Stimulated activated effector memory CD8-positive, alpha-beta T cell treated with anti-CD3 and anti-CD28 coated beads, Interleukin-12 subunit alpha, Interleukin-12 subunit beta, amount 100 ng/mL, for 72 hours (primary cell): ENCODE measurements at regions not wholly inside any gene's neighbourhood (a gene's known extent, or its start where the extent isn't known, plus 50 kb on each side); places are given as distances from the start of the nearest gene placed in this dataset.
"Not testable (repeated sequence)": the region's sequence is repeated elsewhere in the genome, so short reads cannot be mapped to it uniquely, and the experiment has no call there.

Source experiments
- ATAC-seq: fragments of 150-1000 bp; cut with Tn5 transposase; 2 replicates; pipeline ENCODE4 v1.10.0; 2021
- DNase-seq, 2 donors: peaks; one replicate each; pipeline ENCODE4 v3.0.0; 2021 to 2022; ENCODE audit warnings: low spot score in 2 of 2
- H3K27ac Mint-ChIP-seq: one replicate; pipeline ENCODE4 v1.8.0; 2022; ENCODE audit warnings: mild to moderate bottlenecking, mixed read lengths
- H3K36me3 Mint-ChIP-seq: one replicate; pipeline ENCODE4 v1.8.0; 2022; ENCODE audit warnings: mild to moderate bottlenecking, mixed read lengths
- H3K4me1 Mint-ChIP-seq: one replicate; pipeline ENCODE4 v1.8.0; 2022; ENCODE audit warnings: mixed read lengths
- H3K4me3 Mint-ChIP-seq: one replicate; pipeline ENCODE4 v1.8.0; 2022; ENCODE audit warnings: mild to moderate bottlenecking, mixed read lengths
- H3K9me3 Mint-ChIP-seq: one replicate; pipeline ENCODE4 v1.8.0; 2022; ENCODE audit warnings: mixed read lengths

GRCh38 chr21:17214801-17215200 is 298.0 kb upstream of the CXADR start:
- ATAC-seq (no peak), DNase-seq (no peak)
- H3K9me3 Mint-ChIP-seq, result peaks cover 13% of the 10 kb centered on the region
- no peaks in the 10 kb centered on the region for H3K36me3 Mint-ChIP-seq
- no peak overlapping the region for H3K4me3 Mint-ChIP-seq
- H3K4me1 Mint-ChIP-seq, result no peaks in the 10 kb centered on the region
- no peak overlapping the region for H3K27ac Mint-ChIP-seq

- ATAC-seq, H3K27ac Mint-ChIP-seq, H3K4me3 Mint-ChIP-seq, DNase-seq, H3K4me1 Mint-ChIP-seq, H3K36me3 Mint-ChIP-seq: not testable (repeated sequence)
- peaks cover 11% of the 10 kb centered on the region for H3K9me3 Mint-ChIP-seq
Measured at GRCh38 chr21:17219050-17219449, 293.8 kb upstream of the CXADR start.

- DNase-seq, result no peak
- no peak for ATAC-seq
- Mint-ChIP-seq H3K27ac (no peak overlapping the region), H3K36me3 (no peaks in the 10 kb centered on the region), H3K9me3 (peaks cover 29% of the 10 kb centered on the region), H3K4me3 (no peak overlapping the region), H3K4me1 (no peaks in the 10 kb centered on the region)
Measured at GRCh38 chr21:17231124-17231523, 281.7 kb upstream of the CXADR start.

GRCh38 chr21:17231771-17232170 is 281.1 kb upstream of the CXADR start:
- no peak for DNase-seq
- H3K9me3 Mint-ChIP-seq, result peaks cover 32% of the 10 kb centered on the region
- no peak overlapping the region for H3K27ac Mint-ChIP-seq
- no peaks in the 10 kb centered on the region for H3K36me3 Mint-ChIP-seq
- no peak for ATAC-seq
- no peak overlapping the region for H3K4me3 Mint-ChIP-seq
- no peaks in the 10 kb centered on the region for H3K4me1 Mint-ChIP-seq

- Mint-ChIP-seq H3K4me1 (no peaks in the 10 kb centered on the region), H3K27ac (no peak overlapping the region), H3K36me3 (no peaks in the 10 kb centered on the region), H3K9me3 (peaks cover 24% of the 10 kb centered on the region), H3K4me3 (no peak overlapping the region)
- no peak for DNase-seq
- no peak for ATAC-seq
Measured at GRCh38 chr21:17238468-17238867, 274.4 kb upstream of the CXADR start.

GRCh38 chr21:17250778-17251241 is 262.0 kb upstream of the CXADR start:
- Mint-ChIP-seq H3K36me3 (no peaks in the 10 kb centered on the region), H3K4me3 (no peak overlapping the region), H3K9me3 (peaks cover 6% of the 10 kb centered on the region), H3K4me1 (no peaks in the 10 kb centered on the region), H3K27ac (no peak overlapping the region)
- DNase-seq (no peak), ATAC-seq (no peak)

- DNase-seq, result no peak
- ATAC-seq, result no peak
- peaks cover 13% of the 10 kb centered on the region for H3K9me3 Mint-ChIP-seq
- no peak overlapping the region for H3K27ac Mint-ChIP-seq
- no peaks in the 10 kb centered on the region for H3K36me3 Mint-ChIP-seq
- H3K4me3 Mint-ChIP-seq, result no peak overlapping the region
- H3K4me1 Mint-ChIP-seq, result no peaks in the 10 kb centered on the region
Measured at GRCh38 chr21:17257784-17258183, 255.1 kb upstream of the CXADR start.

- Mint-ChIP-seq H3K27ac (no peak overlapping the region), H3K4me3 (no peak overlapping the region), H3K36me3 (no peaks in the 10 kb centered on the region), H3K9me3 (no peaks in the 10 kb centered on the region), H3K4me1 (no peaks in the 10 kb centered on the region)
- ATAC-seq (no peak), DNase-seq (no peak)
Measured at GRCh38 chr21:17264182-17264581, 248.7 kb upstream of the CXADR start.

- DNase-seq (no peak), ATAC-seq (no peak)
- no peak overlapping the region for H3K27ac Mint-ChIP-seq
- no peak overlapping the region for H3K4me3 Mint-ChIP-seq
- no peaks in the 10 kb centered on the region for H3K36me3 Mint-ChIP-seq
- H3K4me1 Mint-ChIP-seq, result no peaks in the 10 kb centered on the region
- H3K9me3 Mint-ChIP-seq, result peaks cover 9% of the 10 kb centered on the region
Measured at GRCh38 chr21:17269760-17270159, 243.1 kb upstream of the CXADR start.

GRCh38 chr21:17270229-17270628 is 242.6 kb upstream of the CXADR start:
- no peaks in the 10 kb centered on the region for H3K36me3 Mint-ChIP-seq

GRCh38 chr21:17279663-17280062 is 233.2 kb upstream of the CXADR start:
- Mint-ChIP-seq H3K36me3 (no peaks in the 10 kb centered on the region), H3K9me3 (peaks cover 28% of the 10 kb centered on the region), H3K4me3 (no peak overlapping the region), H3K4me1 (no peaks in the 10 kb centered on the region), H3K27ac (no peak overlapping the region)
- no peak for ATAC-seq
- no peak for DNase-seq

More at GRCh38 chr21:17270229-17270628, 242.6 kb upstream of the CXADR start:
- Mint-ChIP-seq H3K9me3 (peaks cover 9% of the 10 kb centered on the region), H3K27ac (no peak overlapping the region), H3K4me1 (no peaks in the 10 kb centered on the region), H3K4me3 (no peak overlapping the region)
- no peak for ATAC-seq
- no peak for DNase-seq

- not testable (repeated sequence) for ATAC-seq, H3K36me3 Mint-ChIP-seq, DNase-seq, H3K4me3 Mint-ChIP-seq, H3K4me1 Mint-ChIP-seq, H3K9me3 Mint-ChIP-seq, H3K27ac Mint-ChIP-seq
Measured at GRCh38 chr21:17293016-17293562, 219.8 kb upstream of the CXADR start.

- ATAC-seq, result peak; percentile 16
- no peak overlapping the region for H3K4me3 Mint-ChIP-seq
- H3K4me1 Mint-ChIP-seq, result no peaks in the 10 kb centered on the region
- peaks cover 13% of the 10 kb centered on the region for H3K9me3 Mint-ChIP-seq
- no peaks in the 10 kb centered on the region for H3K36me3 Mint-ChIP-seq
- H3K27ac Mint-ChIP-seq, result no peak overlapping the region
- DNase-seq, result no peak
Measured at GRCh38 chr21:17295997-17296396, 216.8 kb upstream of the CXADR start.

- not testable (repeated sequence) for DNase-seq, H3K4me3 Mint-ChIP-seq, H3K36me3 Mint-ChIP-seq, H3K4me1 Mint-ChIP-seq, H3K27ac Mint-ChIP-seq, ATAC-seq
- H3K9me3 Mint-ChIP-seq, result peaks cover 17% of the 10 kb centered on the region
Measured at GRCh38 chr21:17299576-17299975, 213.3 kb upstream of the CXADR start.

GRCh38 chr21:17327715-17328114 is 185.1 kb upstream of the CXADR start:
- peaks cover 10% of the 10 kb centered on the region for H3K9me3 Mint-ChIP-seq
- DNase-seq, ATAC-seq, H3K4me1 Mint-ChIP-seq, H3K4me3 Mint-ChIP-seq, H3K36me3 Mint-ChIP-seq, H3K27ac Mint-ChIP-seq: not testable (repeated sequence)

- no peak overlapping the region for H3K4me3 Mint-ChIP-seq
- H3K27ac Mint-ChIP-seq, result no peak overlapping the region
- no peak for ATAC-seq
Measured at GRCh38 chr21:17334484-17334883, 178.4 kb upstream of the CXADR start.

GRCh38 chr21:17340081-17340480 is 172.8 kb upstream of the CXADR start:
- H3K9me3 Mint-ChIP-seq, result peaks cover 20% of the 10 kb centered on the region
- H3K4me3 Mint-ChIP-seq, result no peak overlapping the region
- no peak for ATAC-seq
- DNase-seq, result no peak
- H3K27ac Mint-ChIP-seq, result no peak overlapping the region
- no peaks in the 10 kb centered on the region for H3K4me1 Mint-ChIP-seq
- no peaks in the 10 kb centered on the region for H3K36me3 Mint-ChIP-seq

More at GRCh38 chr21:17334484-17334883, 178.4 kb upstream of the CXADR start:
- Mint-ChIP-seq H3K4me1 (no peaks in the 10 kb centered on the region), H3K9me3 (peaks cover 7% of the 10 kb centered on the region), H3K36me3 (no peaks in the 10 kb centered on the region)
- no peak for DNase-seq
